Thyroid gland (tissue), 4 donors: ENCODE measurements at regions not wholly inside any gene's neighbourhood (a gene's known extent, or its start where the extent isn't known, plus 50 kb on each side); places are given as distances from the start of the nearest gene placed in this dataset.

Experiments
- CTCF ChIP-seq, 6 experiments: fragments of 200-600 bp in 3 of 6; fragments of 450-650 bp in 3 of 6; sonication (generic) in 3 of 6; IDR thresholded peaks; one replicate each; pipeline ENCODE4 v1.5.1; 2016 to 2019; ENCODE audit warnings: antibody characterized with exemption in 6 of 6, mild to moderate bottlenecking in 2 of 6, inconsistent platforms in 1 of 6, moderate library complexity in 1 of 6
- POLR2A ChIP-seq, 2 donors: fragments of 450-650 bp; IDR thresholded peaks; one replicate each; pipeline ENCODE4 v1.6.1; 2017; ENCODE audit warnings: antibody characterized with exemption in 2 of 2, mild to moderate bottlenecking in 2 of 2, moderate library complexity in 1 of 2

DNA sequence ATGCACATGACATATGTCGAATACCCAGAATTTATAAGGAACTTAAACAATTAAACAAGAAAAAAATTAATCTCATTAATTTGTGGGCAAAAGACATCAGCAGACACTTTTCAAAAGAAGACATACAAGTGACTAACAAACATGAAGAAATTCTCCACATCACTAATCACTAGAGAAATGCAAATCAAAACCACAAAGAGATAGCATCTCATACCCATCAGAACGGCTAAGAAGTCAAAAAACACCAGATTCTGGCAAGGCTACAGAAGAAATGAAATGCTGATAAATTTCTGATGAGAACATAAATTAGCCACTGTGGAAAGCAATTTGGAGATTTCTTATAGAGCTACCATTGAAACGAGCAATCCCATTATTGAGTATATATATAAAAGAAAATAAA lies 210.6 kb upstream of the LUZP2 start:
- TF ChIP-seq CTCF (IDR thresholded peaks at IDR 0.05) (no peak), POLR2A (IDR thresholded peaks at IDR 0.05) (no peak)
